ENCODE measurements at regions not wholly inside any gene's neighbourhood (a gene's known extent, or its start where the extent isn't known, plus 50 kb on each side); places are given as distances from the start of the nearest gene placed in this dataset.

- Histone ChIP-seq H3K4me2 (replicated peaks; ENCODE audit: low read depth, low read length, poor library complexity, severe bottlenecking) (no peak overlapping the region), H2AFZ (ENCODE audit: insufficient read depth, low read depth, low read length, poor library complexity, severe bottlenecking) (no peak overlapping the region), H3K36me3 (replicated peaks in 1 of 2; ENCODE audit: control extremely low read depth in 1 of 2, control insufficient read depth in 1 of 2, extremely low read depth in 1 of 2, insufficient read depth in 2 of 2, low read length in 1 of 2) (no peaks in the 10 kb centered on the region), H3K27me3 (replicated peaks in 1 of 4; ENCODE audit: control extremely low read depth in 1 of 4, control insufficient read depth in 3 of 4, insufficient read depth in 4 of 4, low read length in 3 of 4) (peaks cover 0 to 8% (median under 1%) of the 10 kb centered on the region in 4 experiments), H3K4me3 (ENCODE audit: control extremely low read depth in 1 of 5, extremely low read depth in 1 of 5, insufficient read depth in 1 of 5, low read depth in 2 of 5, low read length in 4 of 5) (no peak overlapping the region), H3K9me3 (ENCODE audit: control extremely low read depth in 1 of 3, control insufficient read depth in 2 of 3, insufficient read depth in 1 of 3, low read length in 2 of 3) (peaks cover 0 to 3% (median 0%) of the 10 kb centered on the region in 3 donors), H4K20me1 (ENCODE audit: control insufficient read depth, insufficient read depth, low read length, poor library complexity, severe bottlenecking) (no peaks in the 10 kb centered on the region), H3K27ac (ENCODE audit: low read length in 2 of 2) (no peak overlapping the region), H3K9ac (ENCODE audit: low read length) (no peak overlapping the region), H3K79me2 (ENCODE audit: control insufficient read depth, insufficient read depth, low read length) (no peaks in the 10 kb centered on the region), H3K4me1 (ENCODE audit: control insufficient read depth in 2 of 2, insufficient read depth in 2 of 2, low read length in 2 of 2) (no peaks in the 10 kb centered on the region)
- Mint-ChIP-seq H3K9me3 (ENCODE audit: insufficient read depth) (no peaks in the 10 kb centered on the region), H3K4me1 (no peaks in the 10 kb centered on the region), H3K4me3 (no peak overlapping the region), H3K27me3 (peaks cover 17% of the 10 kb centered on the region), H3K27ac (no peak overlapping the region)
- WGBS (ENCODE audit: insufficient coverage), result 74% methylated on average over 4 of the region's 5 CpGs
- POLR2A ChIA-PET, result no interaction called here
- DNase-seq (no peak), ATAC-seq (ENCODE audit: low read depth) (no peak)
- CTCF ChIA-PET, result no interaction called here
- intact Hi-C loops (cut with micrococcal nuclease), result no loop called here
- no peak for TF ChIP-seq EZH2 (IDR thresholded peaks at IDR 0.05; ENCODE audit: borderline replicate concordance, insufficient read depth, low read depth, low read length, poor library complexity, severe bottlenecking)
- TF ChIP-seq, protein P1, sequence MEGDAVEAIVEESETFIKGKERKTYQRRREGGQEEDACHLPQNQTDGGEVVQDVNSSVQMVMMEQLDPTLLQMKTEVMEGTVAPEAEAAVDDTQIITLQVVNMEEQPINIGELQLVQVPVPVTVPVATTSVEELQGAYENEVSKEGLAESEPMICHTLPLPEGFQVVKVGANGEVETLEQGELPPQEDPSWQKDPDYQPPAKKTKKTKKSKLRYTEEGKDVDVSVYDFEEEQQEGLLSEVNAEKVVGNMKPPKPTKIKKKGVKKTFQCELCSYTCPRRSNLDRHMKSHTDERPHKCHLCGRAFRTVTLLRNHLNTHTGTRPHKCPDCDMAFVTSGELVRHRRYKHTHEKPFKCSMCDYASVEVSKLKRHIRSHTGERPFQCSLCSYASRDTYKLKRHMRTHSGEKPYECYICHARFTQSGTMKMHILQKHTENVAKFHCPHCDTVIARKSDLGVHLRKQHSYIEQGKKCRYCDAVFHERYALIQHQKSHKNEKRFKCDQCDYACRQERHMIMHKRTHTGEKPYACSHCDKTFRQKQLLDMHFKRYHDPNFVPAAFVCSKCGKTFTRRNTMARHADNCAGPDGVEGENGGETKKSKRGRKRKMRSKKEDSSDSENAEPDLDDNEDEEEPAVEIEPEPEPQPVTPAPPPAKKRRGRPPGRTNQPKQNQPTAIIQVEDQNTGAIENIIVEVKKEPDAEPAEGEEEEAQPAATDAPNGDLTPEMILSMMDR (IDR thresholded peaks at IDR 0.05), result no peak
These were observed 121.4 kb upstream of the MAFB start for GRCh38 chr20:40810332-40811000.

DNA sequence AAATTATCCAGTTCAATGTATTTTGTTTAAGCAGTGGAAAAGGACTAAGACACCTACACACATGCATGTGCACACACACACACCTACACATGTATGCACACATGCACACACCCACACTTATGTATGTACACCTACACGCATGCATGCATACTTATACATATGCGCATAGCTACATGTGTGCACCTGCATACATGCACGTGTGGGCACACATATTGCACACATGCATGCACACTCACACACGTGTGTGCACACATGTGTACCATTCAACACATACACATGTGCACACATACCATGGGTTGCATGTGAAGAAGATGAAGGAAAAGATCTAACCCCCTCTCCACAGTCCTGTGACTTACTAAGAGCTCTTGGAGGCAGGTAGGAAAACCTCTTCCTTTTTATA, 122.0 kb upstream of the MAFB start:
- Histone ChIP-seq H3K9ac (ENCODE audit: low read length) (no peak overlapping the region), H3K9me3 (ENCODE audit: control extremely low read depth in 1 of 3, control insufficient read depth in 2 of 3, insufficient read depth in 1 of 3, low read length in 2 of 3) (no peaks in the 10 kb centered on the region), H3K4me2 (replicated peaks; ENCODE audit: low read depth, low read length, poor library complexity, severe bottlenecking) (no peak overlapping the region), H3K27ac (ENCODE audit: low read length in 2 of 2) (no peak overlapping the region), H3K36me3 (replicated peaks in 1 of 2; ENCODE audit: control extremely low read depth in 1 of 2, control insufficient read depth in 1 of 2, extremely low read depth in 1 of 2, insufficient read depth in 2 of 2, low read length in 1 of 2) (no peaks in the 10 kb centered on the region), H3K4me1 (ENCODE audit: control insufficient read depth in 2 of 2, insufficient read depth in 2 of 2, low read length in 2 of 2) (no peaks in the 10 kb centered on the region), H4K20me1 (ENCODE audit: control insufficient read depth, insufficient read depth, low read length, poor library complexity, severe bottlenecking) (no peaks in the 10 kb centered on the region), H3K27me3 (replicated peaks in 1 of 4; ENCODE audit: control extremely low read depth in 1 of 4, control insufficient read depth in 3 of 4, insufficient read depth in 4 of 4, low read length in 3 of 4) (peaks cover 0 to 3% (median 0%) of the 10 kb centered on the region in 4 experiments), H3K4me3 (ENCODE audit: control extremely low read depth in 1 of 5, extremely low read depth in 1 of 5, insufficient read depth in 1 of 5, low read depth in 2 of 5, low read length in 4 of 5) (no peak overlapping the region), H3K79me2 (ENCODE audit: control insufficient read depth, insufficient read depth, low read length) (no peaks in the 10 kb centered on the region), H2AFZ (ENCODE audit: insufficient read depth, low read depth, low read length, poor library complexity, severe bottlenecking) (no peak overlapping the region)
- no peak overlapping the region for H3K27ac Mint-ChIP-seq
- TF ChIP-seq, protein P1 (IDR thresholded peaks at IDR 0.05), result no peak
- no peak for TF ChIP-seq EZH2 (IDR thresholded peaks at IDR 0.05; ENCODE audit: borderline replicate concordance, insufficient read depth, low read depth, low read length, poor library complexity, severe bottlenecking)
- no peak overlapping the region for H3K4me3 Mint-ChIP-seq
- 93% methylated on average over 3 of the region's 4 CpGs for WGBS (ENCODE audit: insufficient coverage)
- ChIA-PET POLR2A (no interaction called here), CTCF (no interaction called here)
- intact Hi-C loops (cut with micrococcal nuclease), result no loop called here
- H3K4me1 Mint-ChIP-seq, result no peaks in the 10 kb centered on the region
- no peak for DNase-seq
- peaks cover 12% of the 10 kb centered on the region for H3K27me3 Mint-ChIP-seq
- no peaks in the 10 kb centered on the region for H3K9me3 Mint-ChIP-seq (ENCODE audit: insufficient read depth)
- no peak for ATAC-seq (ENCODE audit: low read depth)

Measured in B cell (primary cell).